GM18499 (cell line): ENCODE measurements at regions not wholly inside any gene's neighbourhood (a gene's known extent, or its start where the extent isn't known, plus 50 kb on each side); places are given as distances from the start of the nearest gene placed in this dataset.
"Not testable (repeated sequence)": the region's sequence is repeated elsewhere in the genome, so short reads cannot be mapped to it uniquely, and the experiment has no call there.

ENCODE experiments used
- ATAC-seq: cut with Tn5 transposase; IDR thresholded peaks from one replicate; pipeline ENCODE4 v1.9.1; 2021; ENCODE audit warnings: moderate number of reproducible peaks; ENCODE audit not compliant: insufficient read depth, unreplicated experiment

DNA sequence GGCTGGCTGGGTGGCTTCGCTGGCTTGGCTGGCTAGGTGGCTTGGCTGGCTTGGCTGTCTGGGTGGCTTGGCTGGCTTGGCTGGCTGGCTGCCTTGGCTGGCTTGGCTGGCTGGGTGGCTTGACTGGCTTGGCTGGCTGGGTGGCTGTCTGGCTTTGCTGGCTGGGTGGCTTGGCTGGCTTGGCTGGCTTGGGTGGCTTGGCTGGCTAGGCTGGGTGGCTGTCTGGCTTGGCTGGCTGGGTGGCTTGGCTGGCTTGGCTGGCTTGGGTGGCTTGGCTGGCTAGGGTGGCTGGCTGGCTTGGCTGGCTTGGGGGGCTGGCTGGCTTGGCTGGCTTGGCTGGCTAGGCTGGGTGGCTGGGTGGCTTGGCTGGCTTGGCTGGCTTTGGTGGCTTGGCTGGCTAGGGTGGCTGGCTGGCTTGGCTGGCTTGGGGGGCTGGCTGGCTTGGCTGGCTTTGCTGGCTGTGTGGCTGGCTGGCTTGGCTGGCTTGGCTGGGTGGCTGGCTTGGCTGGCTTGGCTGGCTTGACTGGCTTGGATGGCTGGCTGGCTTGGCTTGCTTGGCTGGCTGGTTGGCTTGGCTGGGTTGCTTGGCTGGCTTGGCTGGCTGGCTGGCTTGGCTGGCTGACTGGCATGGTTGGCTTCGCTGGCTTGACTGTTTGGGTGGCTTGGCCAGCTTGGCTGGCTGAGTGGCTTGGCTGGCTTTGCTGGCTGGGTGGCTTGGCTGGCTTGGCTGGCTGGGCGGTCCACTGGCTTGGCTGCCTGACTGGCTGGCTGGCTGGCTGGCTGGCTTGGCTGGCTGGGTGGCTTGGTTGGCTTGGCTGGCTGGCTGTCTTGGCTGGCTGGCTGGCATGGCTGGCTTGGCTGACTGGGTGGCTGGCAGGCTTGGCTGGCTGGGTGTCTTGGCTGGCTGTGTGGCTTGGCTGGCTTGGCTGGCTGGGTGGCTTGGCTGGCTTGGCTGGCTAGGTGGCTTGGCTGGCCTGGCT is 436.3 kb downstream of the GOLGA6L6 start:
- ATAC-seq = not testable (repeated sequence)

GRCh38 chr15:20104551-20104950 is 437.0 kb downstream of the GOLGA6L6 start:
- not testable (repeated sequence) for ATAC-seq

GRCh38 chr15:20102862-20103261 is 438.7 kb downstream of the GOLGA6L6 start:
- not testable (repeated sequence) for ATAC-seq

- ATAC-seq = not testable (repeated sequence)
Measured at GRCh38 chr15:20102209-20102608, 439.4 kb downstream of the GOLGA6L6 start.

DNA sequence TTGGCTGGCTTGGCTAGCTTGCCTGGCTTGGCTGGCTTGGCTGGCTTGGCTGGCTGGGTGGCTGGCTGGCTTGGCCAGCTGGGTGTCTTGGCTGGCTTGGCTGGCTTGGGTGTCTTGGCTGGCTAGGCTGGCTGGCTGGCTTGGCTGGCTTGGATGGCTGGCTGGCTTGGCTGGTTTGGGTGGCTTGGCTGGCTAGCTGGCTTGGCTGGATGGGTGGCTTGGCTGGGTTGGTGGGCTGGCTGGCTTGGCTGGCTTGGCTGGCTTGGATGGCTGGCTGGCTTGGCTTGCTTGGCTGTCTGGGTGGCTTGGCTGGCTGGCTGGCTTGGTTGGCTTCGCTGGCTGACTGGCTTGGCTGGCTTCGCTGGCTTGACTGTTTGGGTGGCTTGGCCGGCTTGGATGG is 440.3 kb downstream of the GOLGA6L6 start:
- ATAC-seq = not testable (repeated sequence)

- not testable (repeated sequence) for ATAC-seq
Measured at GRCh38 chr15:20100604-20101270, 440.9 kb downstream of the GOLGA6L6 start.

DNA sequence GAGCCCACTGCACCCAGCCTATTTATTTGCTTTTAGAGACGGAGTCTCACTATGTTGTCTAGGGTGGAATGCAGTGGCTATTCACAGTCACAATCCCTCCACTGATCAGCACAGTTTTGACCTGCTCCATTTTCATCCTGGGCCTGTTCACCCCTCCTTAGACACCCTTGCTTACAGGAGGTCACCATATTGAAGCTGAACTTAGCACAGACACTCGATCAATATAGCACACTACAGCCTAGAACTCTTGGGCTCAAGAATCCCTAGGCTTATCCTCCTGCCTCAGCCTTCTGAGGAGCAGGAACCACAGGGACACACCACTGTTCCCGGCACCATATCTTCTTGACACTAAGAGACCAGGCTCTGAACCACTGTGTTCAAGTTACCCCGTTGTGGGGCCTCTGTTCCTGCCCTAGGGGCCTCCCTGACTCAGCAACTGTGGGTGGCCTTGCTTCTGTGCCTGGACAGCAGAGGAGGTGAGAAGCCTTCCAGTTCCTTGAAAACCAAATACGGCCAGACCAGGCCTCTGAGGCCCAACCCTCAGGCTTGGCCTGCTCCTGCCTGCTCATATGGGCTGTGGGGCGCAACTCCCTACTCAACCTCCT is 445.8 kb downstream of the GOLGA6L6 start:
- not testable (repeated sequence) for ATAC-seq

- not testable (repeated sequence) for ATAC-seq
Measured at GRCh38 chr15:20089541-20089940, 452.1 kb downstream of the GOLGA6L6 start.

DNA sequence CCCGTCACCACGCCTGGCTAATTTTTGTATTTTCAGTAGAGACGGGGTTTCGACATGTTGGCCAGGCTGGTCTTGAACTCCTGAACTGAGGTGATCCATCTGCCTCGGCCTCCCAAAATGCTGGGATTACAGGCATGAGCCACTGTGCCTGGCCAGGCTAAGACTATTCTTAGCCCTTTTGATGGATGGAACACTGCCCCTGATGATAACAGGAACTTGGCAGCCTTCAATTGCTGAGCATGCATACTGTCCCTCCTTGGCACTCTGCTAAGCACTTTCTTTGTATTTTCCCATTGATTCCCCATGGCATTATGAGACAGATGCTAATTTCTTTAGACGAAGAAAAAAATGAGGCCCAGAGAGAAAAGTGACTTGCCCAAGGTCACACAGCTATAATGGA is 457.6 kb downstream of the GOLGA6L6 start:
- ATAC-seq = not testable (repeated sequence)

- ATAC-seq = not testable (repeated sequence)
Measured at GRCh38 chr15:20074082-20074481, 467.5 kb downstream of the GOLGA6L6 start.

DNA sequence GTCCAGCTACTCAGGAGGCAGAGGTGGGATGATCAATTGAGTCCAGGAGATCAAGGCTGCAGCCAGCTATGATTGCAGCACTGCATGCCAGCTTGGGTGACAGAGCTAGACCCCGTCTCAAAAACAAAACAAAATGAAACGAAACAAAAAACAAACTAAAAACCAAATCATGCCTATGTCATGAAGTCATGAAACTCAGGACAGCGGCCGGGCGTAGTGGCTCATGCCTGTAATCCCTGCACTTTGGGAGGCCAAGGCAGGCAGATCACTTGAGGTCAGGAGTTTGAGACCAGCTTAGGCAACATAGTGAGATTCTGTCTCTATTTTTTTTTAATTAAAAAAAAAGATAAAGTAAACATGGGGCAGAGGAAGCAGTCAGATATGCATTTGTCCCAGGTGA is 472.6 kb downstream of the GOLGA6L6 start:
- ATAC-seq = not testable (repeated sequence)

DNA sequence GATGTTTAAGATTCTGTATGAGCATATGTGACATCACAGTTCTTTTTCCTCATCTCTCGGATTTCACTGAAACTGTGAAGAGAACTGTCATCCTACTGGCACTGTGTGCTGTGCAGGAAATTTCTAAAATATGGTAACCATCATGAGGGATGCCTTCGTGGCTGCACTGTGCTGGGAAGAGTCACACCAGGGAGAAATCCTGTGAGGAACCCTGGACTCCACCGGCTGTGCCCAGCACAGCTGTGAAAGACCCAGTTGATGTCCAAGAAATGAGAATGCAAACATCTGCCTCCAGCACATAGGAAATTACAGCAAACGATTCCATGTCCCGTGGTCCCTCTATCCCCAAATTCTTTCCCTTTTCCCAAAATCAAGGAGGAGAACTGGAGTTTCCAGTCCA is 475.4 kb downstream of the GOLGA6L6 start:
- ATAC-seq = not testable (repeated sequence)

DNA sequence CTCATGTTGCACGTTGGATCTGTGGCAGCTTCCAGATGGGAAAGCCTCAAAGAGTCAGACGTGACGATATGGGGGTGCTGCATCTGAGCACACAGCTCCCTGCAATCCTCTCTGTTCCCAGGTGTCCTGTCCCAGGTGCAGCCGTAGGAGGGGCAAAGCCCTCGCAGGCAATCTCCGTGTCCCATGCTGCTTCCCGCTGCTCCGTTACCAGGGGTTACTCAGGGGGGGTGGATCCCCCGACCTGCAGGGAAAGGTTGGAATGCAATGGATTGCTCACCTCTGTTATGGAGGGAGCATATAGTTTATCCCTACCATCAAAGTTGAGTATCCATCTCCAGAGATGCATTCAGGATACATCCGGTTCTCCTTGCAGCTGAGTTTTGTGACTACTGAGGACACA is 476.1 kb downstream of the GOLGA6L6 start:
- ATAC-seq = not testable (repeated sequence)

DNA sequence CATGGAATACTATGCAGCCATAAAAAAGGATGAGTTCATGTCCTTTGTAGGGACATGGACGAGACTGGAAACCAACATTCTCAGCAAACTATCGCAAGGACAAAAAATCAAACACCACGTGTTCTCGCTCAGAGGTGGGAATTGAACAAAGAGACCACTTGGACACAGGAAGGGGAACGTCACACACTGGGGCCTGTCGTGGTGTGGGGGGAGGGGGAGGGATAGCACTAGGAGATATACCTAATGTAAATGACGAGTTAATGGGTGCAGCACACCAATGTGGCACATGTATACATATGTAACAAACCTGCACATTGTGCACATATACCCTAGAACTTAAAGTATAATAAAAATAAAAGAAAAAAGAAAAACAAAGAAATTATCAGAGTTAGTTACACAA is 478.4 kb downstream of the GOLGA6L6 start:
- not testable (repeated sequence) for ATAC-seq

GRCh38 chr15:20060838-20061237 is 480.8 kb downstream of the GOLGA6L6 start:
- ATAC-seq = not testable (repeated sequence)

- not testable (repeated sequence) for ATAC-seq
Measured at GRCh38 chr15:20056871-20057270, 484.7 kb downstream of the GOLGA6L6 start.

- not testable (repeated sequence) for ATAC-seq
Measured at GRCh38 chr15:20055921-20056320, 485.7 kb downstream of the GOLGA6L6 start.

DNA sequence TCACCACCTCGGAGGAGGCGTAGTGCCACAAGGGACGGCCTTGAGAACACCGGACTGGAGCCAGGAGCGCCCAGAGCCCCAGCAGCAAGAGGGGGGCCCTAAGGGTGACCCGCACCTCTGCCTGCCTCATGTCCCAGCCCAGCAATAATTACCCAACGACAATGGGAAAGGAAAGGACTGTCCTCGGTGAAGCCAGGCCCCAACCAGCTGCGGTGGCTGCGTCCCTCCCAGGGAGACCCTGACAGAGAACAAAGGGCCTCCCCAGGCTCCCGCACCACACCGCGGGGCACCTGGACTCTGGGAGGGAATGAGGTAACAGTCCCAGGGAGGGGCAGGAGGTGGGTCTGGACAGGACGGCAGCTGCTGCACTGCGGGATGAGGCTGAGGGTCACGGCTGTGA is 493.4 kb downstream of the GOLGA6L6 start:
- not testable (repeated sequence) for ATAC-seq

GRCh38 chr15:20045165-20045564 is 496.4 kb downstream of the GOLGA6L6 start:
- ATAC-seq = not testable (repeated sequence)

DNA sequence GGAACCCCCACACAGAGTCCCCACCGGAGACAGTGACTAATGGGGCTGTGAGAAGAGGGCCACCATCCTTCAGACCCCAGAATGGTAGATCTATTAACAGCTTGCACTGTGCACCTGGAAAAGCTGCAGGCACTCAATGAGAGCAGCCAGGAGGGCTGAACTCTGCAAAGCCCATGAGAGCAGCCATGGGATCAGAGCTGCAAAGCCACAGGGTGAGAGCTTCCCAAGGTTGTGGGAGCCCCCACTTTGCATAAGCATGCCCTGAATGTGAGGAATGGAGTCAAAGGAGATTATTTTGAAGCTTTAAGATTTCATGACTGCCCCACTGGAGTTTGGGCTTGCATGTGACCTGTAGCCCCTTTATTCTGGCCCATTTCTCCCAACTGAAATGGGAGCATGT is 500.9 kb downstream of the GOLGA6L6 start:
- ATAC-seq = not testable (repeated sequence)

GRCh38 chr15:20025040-20025439 is 516.6 kb downstream of the GOLGA6L6 start:
- ATAC-seq = not testable (repeated sequence)
